ENCODE measurements at regions not wholly inside any gene's neighbourhood (a gene's known extent, or its start where the extent isn't known, plus 50 kb on each side); places are given as distances from the start of the nearest gene placed in this dataset.
"Not testable (repeated sequence)": the region's sequence is repeated elsewhere in the genome, so short reads cannot be mapped to it uniquely, and the experiment has no call there.

DNA sequence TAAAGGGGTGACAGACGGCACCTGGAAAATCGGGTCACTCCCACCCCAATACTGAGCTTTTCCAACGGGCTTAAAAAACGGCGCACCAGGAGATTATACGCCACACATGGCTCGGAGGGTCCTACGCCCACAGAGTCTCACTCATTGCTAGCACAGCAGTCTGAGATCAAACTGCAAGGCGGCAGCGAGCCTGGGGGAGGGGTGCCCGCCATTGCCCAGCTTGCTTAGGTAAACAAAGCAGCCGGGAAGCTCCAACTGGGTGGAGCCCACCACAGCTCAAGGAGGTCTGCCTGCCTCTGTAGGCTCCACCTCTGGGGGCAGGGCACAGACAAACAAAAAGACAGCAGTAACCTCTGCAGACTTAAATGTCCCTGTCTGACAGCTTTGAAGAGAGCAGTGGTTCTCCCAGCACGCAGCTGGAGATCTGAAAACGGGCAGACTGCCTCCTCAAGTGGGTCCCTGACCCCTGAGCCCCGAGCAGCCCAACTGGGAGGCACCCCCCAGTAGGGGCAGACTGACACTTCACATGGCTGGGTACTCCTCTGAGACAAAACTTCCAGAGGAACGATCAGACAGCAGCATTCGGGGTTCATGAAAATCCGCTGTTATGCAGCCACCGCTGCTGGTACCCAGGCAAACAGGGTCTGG lies 162.8 kb upstream of the GJE1 start:
- not testable (repeated sequence) for DNase-seq (ENCODE audit: low read depth)

DNA sequence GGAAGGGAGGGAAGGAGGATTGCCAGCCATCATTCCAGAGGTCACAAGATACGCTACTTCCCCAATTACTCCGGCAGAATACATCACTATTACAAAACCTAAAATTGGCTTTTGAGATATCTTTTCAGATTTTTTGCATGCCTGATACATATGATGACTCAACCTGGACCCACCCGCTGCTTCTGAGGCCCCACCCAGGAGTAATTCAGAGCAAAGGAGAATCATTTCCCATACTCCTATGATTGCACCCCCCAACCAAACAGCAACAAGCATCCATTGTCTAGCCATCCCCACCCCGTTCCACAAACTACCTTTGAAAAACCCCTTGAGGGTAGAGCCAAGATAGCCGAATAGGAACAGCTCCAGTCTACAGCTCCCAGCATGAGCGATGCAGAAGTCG lies 163.5 kb upstream of the GJE1 start:
- no peak for DNase-seq (ENCODE audit: low read depth)

DNA sequence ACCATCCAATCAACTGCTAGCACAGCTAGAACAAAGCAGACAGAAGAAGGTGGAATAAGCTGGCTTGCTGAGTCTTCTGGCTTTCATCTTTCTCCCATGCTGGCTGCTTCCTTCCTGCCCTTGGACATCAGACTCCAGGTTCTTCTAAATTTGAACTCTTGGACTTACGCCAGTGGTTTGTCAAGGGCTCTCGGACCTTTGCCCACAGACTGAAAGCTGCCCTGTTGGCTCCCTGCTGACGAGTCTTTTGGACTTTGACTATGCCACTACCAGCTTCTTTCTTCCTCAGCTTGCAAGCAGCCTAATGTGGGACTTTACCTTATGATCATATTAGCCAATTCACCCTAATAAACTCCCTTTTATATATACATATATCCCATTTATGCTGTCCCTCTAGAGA lies 164.1 kb upstream of the GJE1 start:
- no peak for DNase-seq (ENCODE audit: low read depth)

DNA sequence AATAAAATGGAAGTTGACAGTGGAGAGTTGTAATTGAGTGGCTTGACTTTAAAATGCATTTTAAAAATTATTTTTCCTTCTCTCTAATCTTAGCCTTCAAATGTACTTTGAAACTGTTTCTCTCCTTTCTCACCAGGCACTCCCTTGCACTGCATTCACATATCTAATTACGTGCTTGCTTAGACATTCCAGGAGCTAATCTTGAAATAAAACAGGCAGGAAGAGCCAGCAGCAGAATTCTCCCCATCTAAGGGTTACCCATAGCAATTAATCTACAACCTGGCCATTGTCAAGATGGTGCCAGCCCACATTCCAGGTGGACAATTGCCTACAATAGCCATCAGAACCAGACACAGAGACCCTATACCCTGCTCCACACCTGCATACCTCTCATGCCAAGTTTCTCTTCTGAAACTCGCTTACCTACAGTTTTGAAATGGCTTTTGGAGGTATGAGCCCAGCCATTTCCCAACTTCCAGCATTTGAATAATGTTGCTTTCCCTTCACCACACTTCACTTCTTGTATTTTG lies 167.6 kb upstream of the GJE1 start:
- DNase-seq (ENCODE audit: low read depth), result no peak

DNA sequence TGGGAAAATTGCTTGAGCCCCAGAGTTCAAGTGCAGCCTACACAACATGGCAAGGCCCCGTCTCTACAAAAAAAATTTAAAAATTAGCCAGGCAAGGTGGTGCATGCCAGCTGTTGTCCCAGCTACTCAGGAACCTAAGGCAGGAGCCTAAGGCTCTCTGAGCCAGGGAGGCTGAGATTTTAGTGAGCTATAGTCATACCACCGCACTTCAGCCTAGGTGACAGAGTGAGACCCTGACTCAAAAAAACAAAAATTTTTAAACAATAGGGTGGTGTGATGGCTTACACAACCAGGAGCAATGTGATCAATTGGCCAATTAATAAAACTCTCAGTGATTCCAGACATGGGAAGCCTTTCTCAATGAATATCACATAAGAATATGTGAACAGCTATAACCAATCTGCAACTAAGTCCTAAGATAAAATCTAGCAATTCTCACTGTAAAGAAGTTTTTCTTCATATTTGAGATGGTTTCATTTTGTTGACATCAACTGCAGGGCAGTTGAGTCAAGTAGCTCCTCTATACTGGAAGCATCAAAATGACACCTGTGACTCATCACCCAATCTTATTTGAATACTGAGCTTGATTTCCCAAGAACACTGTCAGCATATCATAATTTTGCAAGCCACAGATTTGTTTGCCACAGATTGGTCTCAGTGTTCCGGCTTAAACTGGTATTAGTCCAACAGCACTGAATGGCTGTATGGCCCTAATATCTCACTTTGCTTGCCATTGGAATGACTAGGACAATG lies 169.0 kb upstream of the GJE1 start:
- no peak for DNase-seq (ENCODE audit: low read depth)

DNA sequence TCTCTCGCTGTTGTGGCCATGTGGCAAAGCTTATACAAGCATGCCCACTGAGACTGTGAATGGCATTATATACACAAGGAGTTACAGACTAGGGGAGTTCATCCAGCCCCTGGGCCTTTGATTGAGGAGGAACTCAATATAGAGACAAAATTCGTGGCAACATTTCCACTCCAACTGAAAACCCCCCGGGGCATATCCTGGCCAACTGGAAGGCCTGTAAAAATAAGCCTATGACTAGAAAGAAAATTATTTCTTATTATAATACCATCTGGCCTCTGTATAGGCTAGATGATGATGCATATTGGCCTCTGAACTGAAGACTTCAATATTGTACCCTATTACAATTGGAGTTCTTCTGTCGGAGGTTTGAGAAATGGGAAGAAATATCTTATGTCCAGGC lies 175.5 kb upstream of the GJE1 start:
- DNase-seq (ENCODE audit: low read depth), result no peak

DNA sequence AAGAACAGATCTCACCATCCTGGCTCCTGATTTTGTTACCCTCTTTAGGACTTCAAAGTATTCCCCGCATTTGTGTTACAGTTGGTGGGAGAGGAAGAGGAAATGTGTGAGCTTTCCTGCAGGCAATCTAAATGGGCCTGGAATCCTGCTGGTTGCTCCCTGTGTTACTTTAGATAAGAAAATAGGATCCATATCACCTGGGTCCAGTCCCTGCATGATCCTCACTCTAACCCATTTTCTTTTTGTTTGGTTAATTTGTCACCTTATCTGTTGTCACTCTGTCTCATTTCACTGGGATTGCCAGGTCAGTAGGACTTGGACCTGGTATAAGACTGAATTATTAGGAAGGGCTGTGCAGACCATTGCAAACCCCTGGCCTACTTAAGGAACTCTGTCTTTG lies 175.9 kb upstream of the GJE1 start:
- DNase-seq (ENCODE audit: low read depth), result no peak

DNA sequence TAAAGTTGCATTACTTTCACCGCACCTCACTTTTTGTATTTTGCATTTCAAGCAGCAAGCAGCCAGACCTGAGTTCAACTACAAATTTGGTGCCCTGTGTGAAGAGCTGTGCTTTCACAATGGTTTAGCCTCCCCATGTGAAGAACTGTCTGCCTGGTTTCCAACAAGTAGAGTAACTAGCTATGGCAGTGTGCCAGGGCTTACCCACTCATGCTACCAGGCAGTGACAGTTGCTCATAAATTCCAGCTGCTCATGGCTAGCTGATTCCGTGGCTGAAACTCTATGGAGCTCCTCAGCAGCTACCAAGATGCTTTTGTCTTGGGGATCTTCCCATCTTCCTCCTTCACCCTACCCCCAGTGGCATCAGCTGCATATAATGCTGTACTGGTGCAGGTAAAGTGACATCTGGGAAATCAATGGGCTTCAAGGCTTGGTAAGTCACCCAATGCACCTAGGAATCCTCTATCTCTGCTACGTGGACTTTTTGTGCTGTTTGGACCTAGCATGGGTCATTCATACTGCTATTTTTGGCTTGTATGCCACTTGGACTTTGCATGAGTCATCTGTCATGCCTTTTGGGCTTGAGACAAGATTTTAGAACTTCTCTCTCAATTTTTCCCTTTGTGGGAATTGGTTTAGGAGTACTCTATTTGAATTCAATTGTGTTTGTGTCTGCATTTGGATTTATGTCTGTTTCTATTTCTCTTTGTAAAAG lies 176.5 kb upstream of the GJE1 start:
- DNase-seq (ENCODE audit: low read depth), result no peak

DNA sequence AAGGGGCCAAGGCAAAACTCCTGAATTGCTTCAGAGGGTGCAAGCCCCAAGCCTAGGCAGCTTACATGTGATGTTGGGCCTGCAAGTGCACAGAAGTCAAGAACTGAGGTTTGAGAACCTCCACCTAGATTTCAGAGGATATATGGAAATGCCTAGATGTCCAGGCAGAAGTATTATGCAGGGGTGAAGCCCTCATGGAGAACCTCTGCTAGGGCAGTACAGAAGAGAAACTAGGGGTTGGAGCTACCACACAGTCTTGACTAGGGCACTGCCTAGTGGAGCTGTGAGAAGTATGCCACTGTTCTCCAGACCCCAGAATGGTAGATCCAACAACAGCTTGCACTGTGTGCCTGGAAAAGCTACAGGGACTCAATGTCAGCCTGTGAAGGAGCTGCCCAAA lies 179.7 kb upstream of the GJE1 start:
- DNase-seq (ENCODE audit: low read depth), result no peak

DNA sequence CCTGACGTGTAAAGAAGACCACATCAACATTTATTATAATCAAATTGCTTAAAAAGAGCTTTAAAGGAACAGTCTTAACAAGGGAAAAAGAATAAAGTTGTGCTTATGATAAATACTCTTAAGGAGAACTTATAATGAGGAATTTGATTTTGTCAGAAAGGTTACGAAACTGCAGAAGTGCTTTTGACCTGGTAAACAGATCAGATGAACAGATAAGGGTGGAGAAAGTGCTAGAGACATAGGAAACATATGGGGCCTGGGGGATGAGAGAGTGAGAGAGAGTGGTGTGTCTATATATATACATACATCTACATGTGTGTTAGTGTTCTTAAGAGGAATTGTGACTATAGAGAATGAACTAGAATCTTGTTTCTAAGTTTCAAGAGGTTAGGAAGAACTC lies 186.2 kb upstream of the GJE1 start:
- DNase-seq (ENCODE audit: low read depth), result no peak

DNA sequence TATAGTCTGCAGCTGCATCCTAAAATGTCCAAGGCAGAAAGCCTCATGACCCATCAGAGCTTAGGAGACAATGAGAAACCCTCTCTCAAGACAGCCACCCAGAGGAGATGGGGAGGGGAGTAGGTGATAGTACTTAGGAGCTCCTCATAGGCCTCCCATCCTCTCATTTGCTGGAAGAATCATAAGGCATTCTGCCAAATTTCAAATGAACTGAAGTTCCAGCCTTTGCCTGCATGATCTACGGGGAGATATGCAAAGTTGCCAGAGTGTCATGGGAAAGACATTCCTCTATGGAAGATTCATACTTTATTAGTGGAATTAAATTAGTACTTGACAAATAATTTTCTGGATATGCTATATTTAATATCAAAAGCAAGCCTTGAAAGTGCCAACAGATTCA lies 194.1 kb upstream of the GJE1 start:
- no peak for DNase-seq (ENCODE audit: low read depth)

DNA sequence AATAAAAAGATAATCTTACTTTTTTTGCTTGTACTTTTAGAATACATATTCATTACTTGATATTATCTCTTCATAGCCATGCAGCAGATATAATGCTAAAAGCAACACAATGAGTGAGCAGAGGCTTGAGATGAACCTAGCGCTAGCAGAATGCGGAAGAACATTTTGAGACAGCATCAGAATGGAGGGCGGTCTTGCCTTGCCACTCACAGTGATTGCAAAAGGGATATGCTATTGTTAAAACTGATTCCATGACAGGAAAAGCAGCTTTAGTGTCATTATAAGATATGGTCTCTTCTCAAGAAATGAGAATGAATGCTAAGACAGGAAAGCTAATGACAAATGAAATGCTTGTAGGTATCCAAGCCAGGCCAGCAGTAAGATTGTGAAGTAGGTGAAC lies 200.0 kb upstream of the GJE1 start:
- no peak for DNase-seq (ENCODE audit: low read depth)

DNA sequence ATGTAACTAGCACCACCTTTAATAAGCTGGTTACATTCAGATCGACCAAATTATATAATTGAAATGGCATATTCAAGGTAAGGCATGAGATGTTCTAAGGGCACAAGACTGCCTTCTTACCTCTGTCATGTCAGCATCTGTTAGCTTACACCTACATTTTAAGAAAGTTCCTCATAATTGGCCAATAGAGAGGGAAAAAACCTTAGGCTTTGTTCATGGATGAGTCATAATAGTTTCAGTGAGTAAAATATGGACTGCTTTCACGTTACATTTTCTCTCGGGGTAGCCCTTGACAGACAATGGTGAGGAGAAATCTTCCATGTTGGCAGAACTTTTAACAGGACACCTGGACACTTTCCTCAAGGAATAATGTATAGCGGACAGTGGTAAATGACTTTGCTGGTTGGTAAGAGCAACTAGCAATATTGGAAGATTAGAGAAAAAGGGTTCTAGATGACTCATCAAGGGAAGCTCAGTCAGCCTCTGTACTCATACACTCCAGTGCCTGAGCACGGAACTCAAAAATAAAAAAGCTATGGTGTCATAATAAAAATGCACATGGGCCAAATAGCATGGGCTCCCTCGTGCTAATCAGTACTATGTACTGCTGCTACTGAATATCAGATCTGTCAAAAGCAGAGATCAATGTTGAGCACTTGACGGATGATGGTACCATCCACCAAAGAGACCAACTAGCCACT lies 206.4 kb upstream of the GJE1 start:
- DNase-seq (ENCODE audit: low read depth), result not testable (repeated sequence)

DNA sequence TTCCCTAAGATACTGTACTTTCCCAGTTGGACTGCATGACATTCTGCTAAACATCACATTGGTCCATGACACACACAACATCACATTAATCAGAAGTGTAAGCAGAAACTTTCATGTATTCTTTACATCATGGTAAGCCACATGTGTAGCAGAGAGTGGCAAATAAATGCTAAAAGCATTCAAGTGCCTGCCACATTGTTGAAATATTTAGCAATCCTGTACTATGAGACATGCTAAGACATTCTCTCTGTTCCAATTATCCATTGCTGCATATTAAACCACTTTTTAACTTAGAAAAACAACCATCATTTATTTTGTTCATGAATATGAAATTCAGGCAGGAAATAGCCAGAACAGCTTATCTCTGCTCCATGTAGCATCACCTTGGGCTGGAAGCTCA lies 207.7 kb upstream of the GJE1 start:
- DNase-seq (ENCODE audit: low read depth), result no peak

DNA sequence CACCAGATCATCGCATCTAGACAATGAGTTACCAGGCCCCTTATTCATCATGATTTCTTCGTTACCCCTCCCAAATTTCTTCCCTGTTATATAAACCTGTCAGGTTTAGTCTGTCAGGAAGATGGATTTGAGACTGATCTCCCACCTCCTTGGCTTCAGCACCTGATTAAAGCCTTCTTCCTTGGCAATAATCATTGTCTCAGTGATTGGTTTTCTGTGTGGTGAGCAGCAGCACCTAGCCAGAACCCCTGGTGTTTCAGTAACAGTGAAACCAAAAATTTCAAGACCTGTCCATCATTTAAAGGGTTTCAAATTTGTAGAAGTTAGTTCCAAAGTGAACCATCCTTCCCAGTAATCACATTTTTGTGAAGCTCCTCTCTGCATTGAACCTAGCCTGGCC lies 209.8 kb upstream of the GJE1 start:
- DNase-seq (ENCODE audit: low read depth), result no peak

DNA sequence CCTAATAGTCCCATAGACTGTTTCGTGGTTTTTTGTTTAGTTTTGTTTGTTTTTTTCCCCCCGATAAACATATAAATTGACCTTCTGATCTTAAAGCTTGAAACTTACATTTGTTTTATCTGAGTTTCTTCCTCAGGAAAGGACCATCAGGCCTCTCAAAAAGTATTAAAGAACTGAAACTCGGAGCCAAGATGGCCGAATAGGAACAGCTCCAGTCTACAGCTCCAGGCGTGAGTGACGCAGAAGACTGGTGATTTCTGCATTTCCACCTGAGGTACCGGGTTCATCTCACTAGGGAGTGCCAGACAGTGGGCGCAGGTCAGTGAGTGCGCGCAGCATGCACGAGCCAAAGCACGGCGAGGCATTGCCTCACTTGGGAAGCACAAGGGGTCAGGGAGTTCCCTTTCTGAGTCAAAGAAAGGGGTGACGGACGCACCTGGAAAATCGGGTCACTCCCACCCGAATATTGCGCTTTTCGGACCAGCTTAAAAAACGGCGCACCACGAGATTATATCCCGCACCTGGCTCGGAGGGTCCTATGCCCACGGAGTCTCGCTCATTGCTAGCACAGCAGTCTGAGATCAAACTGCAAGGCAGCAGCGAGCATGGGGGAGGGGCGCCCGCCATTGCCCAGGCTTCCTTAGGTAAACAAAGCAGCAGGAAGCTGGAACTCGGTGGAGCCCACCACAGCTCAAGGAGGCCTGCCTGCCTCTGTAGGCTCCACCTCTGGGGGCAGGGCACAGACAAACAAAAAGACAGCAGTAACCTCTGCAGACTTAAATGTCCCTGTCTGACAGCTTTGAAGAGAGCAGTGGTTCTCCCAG lies 215.8 kb upstream of the GJE1 start:
- not testable (repeated sequence) for DNase-seq (ENCODE audit: low read depth)

DNA sequence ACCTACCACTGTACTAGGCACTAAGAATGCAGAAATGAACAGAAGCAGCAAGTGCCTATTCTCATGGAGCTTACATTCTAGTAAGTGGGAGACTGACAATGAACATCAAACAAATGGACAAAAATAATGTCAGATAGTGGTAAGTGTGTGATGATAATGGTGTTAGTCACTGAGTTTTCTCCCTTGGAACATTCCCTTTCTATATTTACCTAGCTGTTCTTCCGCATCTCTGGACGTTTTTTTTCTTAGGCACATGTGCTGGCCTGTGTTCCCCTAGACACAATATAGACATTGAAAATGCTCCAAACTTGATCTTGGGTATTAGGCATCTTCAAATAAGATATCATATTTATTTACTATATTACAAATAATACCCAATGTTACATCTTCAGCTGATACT lies 218.1 kb upstream of the GJE1 start:
- DNase-seq (ENCODE audit: low read depth), result no peak

DNA sequence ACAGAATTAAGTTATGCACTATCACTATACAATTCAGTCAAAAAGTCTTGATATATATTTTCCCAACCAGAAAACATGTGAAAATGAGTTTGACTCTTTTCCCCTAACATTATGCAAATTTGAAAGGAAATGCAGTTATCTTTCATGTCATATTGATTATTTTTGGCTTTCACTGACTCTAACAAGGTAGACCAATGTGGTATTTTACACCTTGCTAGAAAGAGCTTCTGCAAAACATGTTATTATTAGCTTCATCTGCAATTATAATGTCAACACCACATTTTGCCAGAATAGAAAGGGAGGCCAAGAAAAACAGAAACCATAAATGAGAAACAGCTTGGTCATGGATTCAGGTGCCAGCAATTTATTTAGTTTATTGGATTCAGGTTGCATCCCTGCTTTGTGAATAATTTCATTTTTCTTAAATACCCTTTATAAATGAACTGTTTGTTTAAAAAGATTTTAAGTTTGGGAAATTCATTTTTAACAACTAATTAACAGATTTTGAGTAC lies 226.1 kb upstream of the GJE1 start:
- DNase-seq (ENCODE audit: low read depth), result no peak

DNA sequence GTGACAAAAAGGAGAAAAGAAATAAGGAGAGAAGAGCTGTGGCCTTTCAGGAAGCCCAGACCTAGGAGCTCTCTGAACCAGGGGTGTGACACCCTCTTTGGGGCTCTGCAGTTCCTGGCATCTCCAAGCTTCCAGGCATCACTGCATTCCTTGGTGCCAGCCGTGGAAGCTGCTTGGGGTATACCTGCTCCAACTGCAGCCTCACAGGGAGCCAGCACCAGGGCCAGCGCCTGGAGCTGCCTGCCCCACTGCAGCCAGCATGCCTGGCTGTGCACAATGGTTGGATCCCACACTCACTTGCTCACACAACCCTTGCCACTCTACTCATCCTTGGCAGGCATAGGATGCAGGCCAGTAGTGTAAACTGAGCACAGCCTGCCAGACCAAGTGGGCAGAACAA lies 242.1 kb upstream of the GJE1 start:
- DNase-seq (ENCODE audit: low read depth), result no peak

DNA sequence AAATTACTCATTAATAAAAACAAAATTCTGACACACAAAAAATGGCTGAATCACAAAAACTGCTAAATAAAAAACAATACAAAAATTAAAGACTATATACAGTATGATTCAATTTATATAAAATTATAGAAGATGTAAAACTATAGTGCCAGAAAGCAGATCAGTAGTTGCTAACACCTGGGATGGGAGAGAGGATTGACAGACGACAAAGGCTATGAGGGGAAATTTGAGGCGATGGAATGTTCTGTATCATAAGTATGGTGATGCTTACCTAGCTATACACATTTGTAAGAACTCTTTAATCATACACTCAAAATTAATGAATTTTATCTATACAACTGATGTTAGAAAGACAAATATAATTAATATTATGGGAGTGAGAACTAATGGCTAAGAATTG lies 247.9 kb upstream of the GJE1 start:
- no peak for DNase-seq (ENCODE audit: low read depth)

DNA sequence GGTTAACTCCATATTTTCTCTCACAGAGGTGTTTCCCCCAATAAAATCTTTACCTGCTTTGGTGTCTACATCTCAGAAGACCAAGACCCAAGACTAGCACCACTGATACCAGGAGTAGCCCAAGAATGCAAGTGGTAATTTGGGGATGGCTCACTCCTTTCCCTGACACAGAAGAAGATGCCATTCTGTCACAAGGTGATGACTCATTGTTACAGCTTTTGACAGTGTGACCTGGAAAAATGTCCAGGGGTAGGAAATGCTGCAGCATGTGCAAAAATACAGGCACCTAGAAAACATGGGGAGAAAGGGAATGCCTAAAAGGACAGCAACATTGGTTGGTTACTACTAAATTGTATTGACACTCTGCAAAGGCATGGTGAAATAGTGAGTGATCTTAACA lies 254.0 kb upstream of the GJE1 start:
- DNase-seq (ENCODE audit: low read depth), result no peak
